ENCODE measurements at regions not wholly inside any gene's neighbourhood (a gene's known extent, or its start where the extent isn't known, plus 50 kb on each side); places are given as distances from the start of the nearest gene placed in this dataset.
"Not testable (repeated sequence)": the region's sequence is repeated elsewhere in the genome, so short reads cannot be mapped to it uniquely, and the experiment has no call there.

GRCh38 chr1:70827030-70827429 lies 220.6 kb downstream of the PTGER3 start:
- no peak for DNase-seq

- DNase-seq, result no peak
These were observed 219.4 kb downstream of the PTGER3 start for GRCh38 chr1:70828177-70828576.

GRCh38 chr1:70834365-70834764 lies 213.3 kb downstream of the PTGER3 start:
- not testable (repeated sequence) for DNase-seq

- no peak for DNase-seq
These were observed 211.2 kb downstream of the PTGER3 start for GRCh38 chr1:70836456-70836855.

- no peak for DNase-seq
These were observed 207.2 kb downstream of the PTGER3 start for GRCh38 chr1:70840260-70840953.

- no peak for DNase-seq
These were observed 205.1 kb downstream of the PTGER3 start for GRCh38 chr1:70842562-70842961.

- DNase-seq, result no peak
These were observed 204.2 kb downstream of the PTGER3 start for GRCh38 chr1:70843452-70843851.

GRCh38 chr1:70847013-70847412 lies 200.6 kb downstream of the PTGER3 start:
- no peak for DNase-seq

- DNase-seq, result no peak
These were observed 192.4 kb downstream of the PTGER3 start for GRCh38 chr1:70855203-70855602.

GRCh38 chr1:70856201-70856600 lies 191.4 kb downstream of the PTGER3 start:
- DNase-seq, result no peak

- DNase-seq, result no peak
These were observed 184.4 kb downstream of the PTGER3 start for GRCh38 chr1:70863239-70863638.

- DNase-seq, result no peak
These were observed 183.3 kb downstream of the PTGER3 start for GRCh38 chr1:70864302-70864701.

- DNase-seq, result no peak
These were observed 180.9 kb downstream of the PTGER3 start for GRCh38 chr1:70866542-70867264.

GRCh38 chr1:70871790-70872189 lies 175.8 kb downstream of the PTGER3 start:
- no peak for DNase-seq

GRCh38 chr1:70874063-70874462 lies 173.6 kb downstream of the PTGER3 start:
- DNase-seq, result no peak

GRCh38 chr1:70874818-70875217 lies 172.8 kb downstream of the PTGER3 start:
- no peak for DNase-seq

- no peak for DNase-seq
These were observed 170.3 kb downstream of the PTGER3 start for GRCh38 chr1:70877343-70877742.

GRCh38 chr1:70887936-70888335 lies 159.7 kb downstream of the PTGER3 start:
- DNase-seq, result no peak

- DNase-seq, result no peak
These were observed 158.9 kb downstream of the PTGER3 start for GRCh38 chr1:70888722-70889121.

- DNase-seq, result no peak
These were observed 157.2 kb downstream of the PTGER3 start for GRCh38 chr1:70890408-70890807.

GRCh38 chr1:70891051-70891843 lies 156.4 kb downstream of the PTGER3 start:
- no peak for DNase-seq

GRCh38 chr1:70892140-70892539 lies 155.5 kb downstream of the PTGER3 start:
- no peak for DNase-seq

- no peak for DNase-seq
These were observed 154.7 kb downstream of the PTGER3 start for GRCh38 chr1:70892930-70893329.

GRCh38 chr1:70893381-70893780 lies 154.2 kb downstream of the PTGER3 start:
- no peak for DNase-seq
